8988T (cell line): ENCODE measurements at regions not wholly inside any gene's neighbourhood (a gene's known extent, or its start where the extent isn't known, plus 50 kb on each side); places are given as distances from the start of the nearest gene placed in this dataset.

Experiments
- DNase-seq: peaks from one replicate; pipeline ENCODE4 v3.0.0; 2011

- DNase-seq: peak; percentile 7
Observed at GRCh38 chr14:101498526-101498860, 62.8 kb upstream of the DIO3 start.

- no peak for DNase-seq
Observed at GRCh38 chr14:101499080-101499479, 62.2 kb upstream of the DIO3 start.

- no peak for DNase-seq
Observed at GRCh38 chr14:101499513-101499912, 61.8 kb upstream of the DIO3 start.

GRCh38 chr14:101500061-101500460 is 61.2 kb upstream of the DIO3 start:
- DNase-seq: peak; percentile 8

DNA sequence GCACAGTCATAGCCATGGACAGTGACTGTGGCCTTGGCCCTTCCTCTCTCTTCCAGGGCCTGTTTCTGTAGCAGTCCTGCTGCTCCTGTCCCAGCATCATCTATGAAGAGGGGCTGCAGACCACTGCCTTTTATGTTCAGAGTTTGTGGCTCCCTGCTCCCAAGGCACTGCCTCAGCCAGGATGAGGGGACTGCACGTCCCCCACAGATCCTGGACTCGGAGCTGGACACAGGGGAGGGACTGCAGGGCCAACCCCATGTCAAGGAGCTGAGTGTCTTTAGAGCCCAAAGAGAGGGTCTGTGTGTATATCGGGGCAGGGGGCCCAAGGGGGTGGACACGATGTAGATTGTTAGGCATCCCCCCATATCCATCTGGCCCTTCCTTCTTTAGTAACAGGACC is 60.6 kb upstream of the DIO3 start:
- DNase-seq: no peak

DNA sequence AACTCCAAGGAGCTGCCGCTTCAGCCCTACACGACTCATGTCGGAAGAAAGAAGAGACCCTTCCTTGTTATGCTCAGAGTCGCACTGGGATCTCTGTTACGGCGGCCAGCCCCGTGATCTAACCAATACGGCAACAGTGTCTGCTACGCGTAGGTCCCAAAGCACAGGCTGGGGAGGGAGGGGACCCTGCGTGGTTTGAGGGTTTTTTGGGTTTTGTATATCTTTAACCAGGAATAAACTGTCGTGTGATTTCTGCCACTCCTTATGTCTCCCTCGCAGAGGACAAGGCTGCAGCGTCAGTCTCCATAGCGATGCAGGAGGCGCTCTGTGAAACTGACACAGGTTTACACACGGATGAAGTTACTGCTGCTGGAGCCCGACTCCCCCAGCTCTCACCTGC is 60.0 kb upstream of the DIO3 start:
- DNase-seq: no peak

GRCh38 chr14:101501858-101502615 is 59.3 kb upstream of the DIO3 start:
- no peak for DNase-seq

GRCh38 chr14:101502761-101503392 is 58.4 kb upstream of the DIO3 start:
- peak; percentile 19 for DNase-seq

DNA sequence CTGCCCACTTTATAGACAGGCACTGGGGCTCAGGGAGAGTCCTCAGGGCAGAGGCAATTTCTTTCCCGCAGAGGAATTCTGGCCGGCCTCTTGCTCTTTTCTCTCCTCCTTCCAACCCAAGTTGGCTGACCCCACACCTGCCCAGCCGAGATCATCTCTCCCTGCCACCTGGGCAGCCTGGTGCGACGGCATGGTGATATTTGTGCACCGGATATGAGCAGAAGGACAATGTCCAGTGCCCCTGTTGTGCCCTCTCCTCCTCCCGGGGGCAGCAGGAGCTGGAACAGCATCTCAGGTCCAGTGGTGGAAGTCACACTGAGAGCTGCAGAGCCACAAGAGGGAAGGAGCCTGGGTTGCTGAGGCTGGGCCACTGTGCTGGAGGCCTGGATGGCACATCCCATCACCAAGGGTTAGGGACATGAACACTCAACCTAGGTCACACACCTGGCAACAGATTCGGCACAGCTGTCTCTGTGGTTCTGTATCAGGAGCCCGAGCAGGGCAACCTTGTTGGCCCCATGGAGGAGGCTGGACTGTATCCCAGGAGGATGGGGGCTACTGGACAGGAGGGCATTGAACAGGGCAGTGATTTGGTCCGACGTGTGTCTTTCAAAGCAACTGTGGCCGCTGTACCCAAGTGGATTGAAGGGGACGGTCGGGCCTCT is 57.7 kb upstream of the DIO3 start:
- peak; percentile 8 for DNase-seq

GRCh38 chr14:101504096-101504948 is 57.0 kb upstream of the DIO3 start:
- DNase-seq: peak; percentile 14

- peak; percentile 17 for DNase-seq
Observed at GRCh38 chr14:101505236-101505970, 55.9 kb upstream of the DIO3 start.

- DNase-seq: no peak
Observed at GRCh38 chr14:101506211-101506925, 54.9 kb upstream of the DIO3 start.

DNA sequence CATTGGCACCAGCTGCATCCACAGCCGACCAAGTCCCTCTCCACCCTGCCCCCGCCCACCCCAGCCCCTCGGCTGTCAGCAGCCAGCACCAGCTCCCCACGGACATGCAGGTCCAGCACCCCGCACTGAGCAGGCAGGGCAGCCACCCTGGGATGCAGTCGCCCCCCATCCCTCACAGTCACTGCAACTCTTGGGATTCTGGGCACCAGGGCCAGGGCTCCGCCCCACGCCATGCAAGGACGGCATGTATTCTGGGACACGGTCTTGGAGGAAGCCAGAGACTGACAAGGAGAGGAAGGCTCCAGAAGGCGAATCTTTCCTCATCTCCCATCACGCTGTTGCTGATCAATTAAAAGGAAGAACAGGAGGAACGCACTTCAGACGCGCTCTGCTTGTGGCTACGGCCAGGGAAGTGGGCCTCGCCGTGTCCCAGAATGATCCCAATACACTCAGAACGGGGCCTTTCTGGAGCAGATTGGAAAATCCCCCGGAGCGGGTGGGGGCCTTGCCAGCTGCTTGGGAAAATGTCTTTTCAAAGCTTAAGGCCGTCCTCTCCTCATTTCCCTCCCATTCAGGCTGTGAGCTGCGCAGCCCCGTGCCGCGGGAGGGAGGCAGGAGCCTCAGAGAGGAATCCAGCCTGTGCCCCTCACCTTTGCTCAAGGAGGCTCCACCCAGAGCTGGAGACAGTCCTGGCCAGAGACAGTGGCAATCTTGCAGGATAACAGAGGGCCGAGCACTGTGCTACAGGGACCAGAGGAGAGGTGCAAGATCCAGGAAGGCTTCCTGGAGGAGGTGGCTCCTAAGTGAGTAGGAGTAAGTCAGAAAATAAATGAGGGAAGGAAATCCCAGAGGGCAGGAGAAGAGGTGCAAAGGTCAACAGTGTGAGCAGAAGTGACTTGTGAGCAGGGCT is 54.1 kb upstream of the DIO3 start:
- DNase-seq: no peak

DNA sequence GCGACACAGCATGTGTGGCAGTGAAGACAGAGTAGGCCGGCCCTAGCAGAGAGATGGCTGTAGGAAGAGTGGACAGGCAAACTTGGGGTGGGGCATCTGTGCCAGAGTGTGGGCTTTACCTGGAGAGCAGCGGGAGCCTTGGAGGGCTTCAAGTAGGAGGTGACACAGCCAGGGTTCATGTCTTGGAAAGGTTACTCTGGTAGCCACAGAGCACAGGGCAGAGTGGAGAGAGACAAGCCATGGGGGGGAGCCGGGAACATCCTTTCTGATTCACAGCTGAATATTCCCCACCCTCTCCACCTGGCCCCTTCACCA is 53.5 kb upstream of the DIO3 start:
- no peak for DNase-seq

DNA sequence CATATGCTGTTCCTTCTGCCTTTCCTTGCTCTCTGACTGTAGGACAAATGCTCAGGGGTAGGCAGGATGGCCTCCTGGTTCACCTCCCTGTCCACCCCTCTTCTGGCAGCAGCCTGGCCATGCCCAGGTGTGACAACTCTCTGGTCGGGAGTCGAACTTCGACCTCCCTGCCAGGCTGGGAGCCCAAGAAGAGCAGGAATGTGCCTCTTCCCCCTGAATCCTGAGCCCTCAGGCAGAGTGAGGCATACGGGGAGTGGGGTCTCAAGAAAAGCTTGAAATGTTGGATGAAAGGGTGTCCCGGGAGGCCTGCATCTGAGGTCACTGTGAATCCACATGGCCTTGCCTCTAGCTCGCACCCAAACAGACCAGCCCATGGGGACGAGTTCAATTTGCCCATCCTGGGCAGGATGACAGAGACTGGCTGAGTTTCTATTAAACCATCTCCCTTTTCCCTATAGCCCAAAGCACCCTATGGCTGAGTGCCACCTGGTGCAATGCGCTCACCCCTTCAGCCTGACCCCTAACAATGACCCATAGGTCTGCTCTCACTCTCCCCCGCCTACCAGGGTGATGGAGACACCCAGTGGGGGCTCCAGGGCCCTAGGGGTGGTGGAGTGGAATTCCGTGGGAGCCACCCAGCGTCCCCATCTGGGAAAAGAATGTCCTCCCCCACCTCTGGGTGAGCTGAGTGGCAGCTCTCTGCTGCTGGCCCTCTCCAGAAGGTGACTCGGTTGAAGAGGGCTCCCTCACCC is 52.9 kb upstream of the DIO3 start:
- DNase-seq: no peak

DNA sequence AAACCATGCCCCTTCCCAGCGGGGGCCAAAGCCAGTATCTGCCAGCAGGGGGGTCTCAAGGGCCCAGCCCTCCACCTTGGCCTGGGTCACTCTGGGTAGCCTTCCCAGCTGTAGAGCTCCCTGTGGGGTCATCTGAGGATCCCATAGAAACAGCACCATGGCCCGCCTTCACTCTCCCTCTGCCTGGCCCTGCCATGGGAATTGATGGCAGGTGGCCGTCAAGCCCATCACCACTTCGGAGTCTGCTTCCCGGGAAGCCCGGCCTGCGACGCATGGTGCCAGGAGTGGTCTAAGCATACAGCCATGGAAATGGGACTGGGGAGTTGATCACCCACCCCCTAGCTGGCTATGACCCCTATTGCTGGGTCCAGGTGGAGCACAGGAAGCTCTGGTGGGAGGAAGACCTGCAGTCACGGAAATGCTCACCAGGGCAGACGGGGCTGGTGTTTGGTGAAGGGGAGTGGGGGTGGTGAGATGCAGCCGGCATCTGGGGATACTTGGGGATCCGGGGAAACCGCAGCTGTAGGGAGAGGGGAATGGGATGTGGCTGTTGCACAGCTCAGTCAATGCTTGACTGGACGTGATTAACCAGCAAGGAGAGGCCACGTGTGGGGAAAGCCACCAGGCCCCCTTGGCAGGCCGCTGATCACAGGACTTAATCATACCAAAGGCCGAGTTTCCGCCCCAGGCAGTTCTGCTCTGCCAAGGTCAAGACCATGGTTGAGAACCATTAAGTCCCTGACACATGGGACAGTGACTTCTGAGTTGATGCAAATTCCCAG is 52.2 kb upstream of the DIO3 start:
- DNase-seq: no peak

- DNase-seq: no peak
Observed at GRCh38 chr14:101509730-101510371, 51.4 kb upstream of the DIO3 start.

DNA sequence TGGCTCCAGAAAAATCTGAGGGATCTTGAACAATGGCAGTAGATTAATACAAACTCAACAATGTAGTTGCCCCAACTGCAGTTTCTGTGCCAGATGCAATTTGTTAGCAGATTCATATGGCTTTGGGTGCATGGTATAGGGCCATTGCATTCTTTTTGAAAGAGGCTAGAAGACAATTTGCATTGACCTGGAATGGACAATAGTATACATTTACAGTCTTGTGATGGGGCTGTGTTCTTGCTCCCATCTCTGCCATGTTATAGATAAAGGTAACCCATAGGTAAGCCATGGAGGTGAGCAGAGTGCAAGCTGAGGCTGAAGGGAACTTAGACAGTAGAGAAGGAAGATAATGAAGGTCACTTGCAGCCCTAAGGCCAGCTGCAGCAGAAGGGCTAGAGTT is 50.1 kb upstream of the DIO3 start:
- DNase-seq: no peak
